ENCODE measurements at regions not wholly inside any gene's neighbourhood (a gene's known extent, or its start where the extent isn't known, plus 50 kb on each side); places are given as distances from the start of the nearest gene placed in this dataset.
"Not testable (repeated sequence)": the region's sequence is repeated elsewhere in the genome, so short reads cannot be mapped to it uniquely, and the experiment has no call there.

DNA sequence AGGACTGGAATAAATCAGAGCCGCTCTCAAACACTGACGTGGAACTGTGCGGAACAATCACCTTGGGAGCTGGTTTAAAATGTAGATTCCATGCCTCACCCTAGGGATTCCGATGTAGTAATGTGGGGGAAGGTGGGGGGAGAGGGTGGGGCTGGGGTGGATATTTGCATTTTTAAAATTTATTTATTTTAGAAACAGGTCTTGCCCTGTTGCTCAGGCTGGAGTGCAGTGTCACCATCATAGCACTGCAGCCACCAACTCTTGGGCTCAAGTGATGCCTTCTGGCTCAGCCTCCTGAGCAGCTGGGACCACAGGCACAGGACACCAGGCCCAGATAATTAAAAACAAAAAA is 101.9 kb upstream of the SEC22B start:
- POLR2A ChIA-PET (ENCODE audit: unreplicated experiment); H4K20me1 ChIP-seq (ENCODE audit: low read length); H3K9ac ChIP-seq (ENCODE audit: low read length); H3K27ac ChIP-seq (ENCODE audit: low read length); H3K4me2 ChIP-seq (ENCODE audit: low read length); H3K36me3 ChIP-seq (ENCODE audit: low read depth, low read length); H2AFZ ChIP-seq (ENCODE audit: low read length); CTCF ChIA-PET; H3K4me3 ChIP-seq (ENCODE audit: low read length); H3K79me2 ChIP-seq (ENCODE audit: low read length); ATAC-seq; H3K9me3 ChIP-seq (ENCODE audit: low read length); H3K9me2 ChIP-seq (replicated peaks; ENCODE audit: low read length); BruUV-seq (replicated peaks); DNase-seq; H3F3A ChIP-seq (ENCODE audit: low read length, unreplicated experiment); H3K4me1 ChIP-seq (ENCODE audit: insufficient read depth, low read length); H3K27me3 ChIP-seq (ENCODE audit: low read length); intact Hi-C loops (cut with micrococcal nuclease): not testable (repeated sequence)

DNA sequence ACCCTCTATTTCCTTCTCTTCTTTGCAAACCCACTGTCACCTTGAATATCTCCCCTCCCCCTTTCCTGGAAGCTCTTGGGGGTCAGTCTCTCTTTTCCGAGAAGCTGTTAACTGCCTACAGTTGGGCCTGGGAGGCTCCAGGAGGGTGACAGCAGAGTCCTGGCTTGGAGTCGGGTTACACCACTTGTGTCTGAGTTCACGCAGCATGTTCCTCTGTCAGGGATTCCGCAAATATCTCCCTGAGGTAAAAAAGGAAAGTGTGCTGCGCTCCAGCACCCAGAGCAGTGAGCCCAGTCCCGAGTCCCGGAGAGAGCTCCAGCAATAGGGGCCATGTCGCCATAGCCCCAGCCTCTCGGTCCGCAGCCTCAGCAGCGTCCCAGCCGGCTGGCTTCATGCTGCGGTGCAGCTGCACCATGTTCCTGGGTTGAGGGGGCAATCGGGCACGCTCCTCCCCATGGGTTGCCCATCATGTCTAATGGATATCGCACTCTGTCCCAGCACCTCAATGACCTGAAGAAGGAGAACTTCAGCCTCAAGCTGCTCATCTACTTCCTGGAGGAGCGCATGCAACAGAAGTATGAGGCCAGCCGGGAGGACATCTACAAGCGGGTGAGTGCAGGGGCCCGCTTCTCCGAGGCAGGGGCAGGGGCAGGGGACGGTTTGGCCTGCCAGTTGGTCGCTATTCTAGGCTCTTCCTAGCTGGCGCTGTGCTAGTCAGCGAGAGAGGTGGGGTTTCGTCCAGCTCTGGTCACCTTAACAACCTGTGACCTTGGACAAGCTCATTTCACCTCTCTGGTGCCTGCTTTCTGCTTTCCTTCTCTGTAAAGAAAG is 101.3 kb upstream of the SEC22B start:
- H4K20me1 ChIP-seq (ENCODE audit: low read length); H2AFZ ChIP-seq (ENCODE audit: low read length); H3K27ac ChIP-seq (ENCODE audit: low read length); H3K4me3 ChIP-seq (ENCODE audit: low read length); intact Hi-C loops (cut with micrococcal nuclease); DNase-seq; CTCF ChIA-PET; H3K79me2 ChIP-seq (ENCODE audit: low read length); POLR2A ChIA-PET (ENCODE audit: unreplicated experiment); H3F3A ChIP-seq (ENCODE audit: low read length, unreplicated experiment); H3K9me3 ChIP-seq (ENCODE audit: low read length); H3K36me3 ChIP-seq (ENCODE audit: low read depth, low read length); H3K9me2 ChIP-seq (replicated peaks; ENCODE audit: low read length); H3K27me3 ChIP-seq (ENCODE audit: low read length); BruUV-seq (replicated peaks); H3K4me1 ChIP-seq (ENCODE audit: insufficient read depth, low read length); H3K9ac ChIP-seq (ENCODE audit: low read length); H3K4me2 ChIP-seq (ENCODE audit: low read length); ATAC-seq: not testable (repeated sequence)

DNA sequence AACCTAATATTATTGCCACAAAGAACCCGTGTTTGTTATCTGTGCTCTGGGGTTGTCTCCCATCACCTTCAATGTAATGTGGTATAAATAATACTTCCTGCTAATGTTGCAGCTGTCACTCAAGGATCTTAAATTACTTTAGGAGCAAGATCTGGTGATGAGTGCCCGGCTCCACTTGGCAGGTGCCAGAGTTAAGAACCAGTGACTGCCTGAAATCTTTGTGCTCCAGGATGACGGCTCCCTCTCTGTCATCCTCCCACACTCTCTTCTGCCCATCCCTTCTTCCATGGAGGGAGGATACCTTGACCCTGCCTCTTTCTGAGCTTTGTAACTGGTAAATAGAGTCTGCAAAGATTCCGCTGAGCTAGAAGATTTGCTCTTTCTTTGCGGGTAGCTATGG is 100.4 kb upstream of the SEC22B start:
- H3K4me3 ChIP-seq (ENCODE audit: low read length); H3K27ac ChIP-seq (ENCODE audit: low read length); H3K36me3 ChIP-seq (ENCODE audit: low read depth, low read length); H3K4me2 ChIP-seq (ENCODE audit: low read length); H3K9me3 ChIP-seq (ENCODE audit: low read length); H3K9ac ChIP-seq (ENCODE audit: low read length); POLR2A ChIA-PET (ENCODE audit: unreplicated experiment); H3K4me1 ChIP-seq (ENCODE audit: insufficient read depth, low read length); H3K79me2 ChIP-seq (ENCODE audit: low read length); BruUV-seq (replicated peaks); DNase-seq; H4K20me1 ChIP-seq (ENCODE audit: low read length); H3K27me3 ChIP-seq (ENCODE audit: low read length); intact Hi-C loops (cut with micrococcal nuclease); CTCF ChIA-PET; H2AFZ ChIP-seq (ENCODE audit: low read length); H3K9me2 ChIP-seq (replicated peaks; ENCODE audit: low read length); H3F3A ChIP-seq (ENCODE audit: low read length, unreplicated experiment); ATAC-seq: not testable (repeated sequence)

DNA sequence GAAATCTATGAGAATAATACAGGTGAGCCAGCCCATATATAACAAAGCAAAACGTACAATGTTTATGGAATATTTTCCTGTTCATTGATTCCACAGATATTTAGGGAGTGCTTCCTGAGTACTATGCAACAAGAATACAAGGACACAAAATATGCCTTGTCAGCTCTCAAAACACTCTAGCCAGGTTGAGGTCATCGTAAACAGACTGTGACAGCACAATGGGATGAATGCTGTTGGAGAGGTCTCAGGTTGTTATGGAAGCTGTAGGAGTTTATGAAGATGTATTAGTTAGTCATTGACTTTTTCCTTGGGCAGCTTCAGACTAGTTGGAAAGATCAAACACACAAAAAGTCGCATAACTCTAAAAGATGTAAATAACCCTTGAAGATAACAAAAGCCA is 98.1 kb upstream of the SEC22B start:
- H4K20me1 ChIP-seq (ENCODE audit: low read length); POLR2A ChIA-PET (ENCODE audit: unreplicated experiment); BruUV-seq (replicated peaks); H3K27ac ChIP-seq (ENCODE audit: low read length); H3F3A ChIP-seq (ENCODE audit: low read length, unreplicated experiment); H3K4me2 ChIP-seq (ENCODE audit: low read length); H3K27me3 ChIP-seq (ENCODE audit: low read length); H3K4me3 ChIP-seq (ENCODE audit: low read length); H2AFZ ChIP-seq (ENCODE audit: low read length); CTCF ChIA-PET; H3K9me2 ChIP-seq (replicated peaks; ENCODE audit: low read length); intact Hi-C loops (cut with micrococcal nuclease); DNase-seq; H3K9me3 ChIP-seq (ENCODE audit: low read length); H3K79me2 ChIP-seq (ENCODE audit: low read length); H3K4me1 ChIP-seq (ENCODE audit: insufficient read depth, low read length); ATAC-seq; H3K9ac ChIP-seq (ENCODE audit: low read length); H3K36me3 ChIP-seq (ENCODE audit: low read depth, low read length): not testable (repeated sequence)

DNA sequence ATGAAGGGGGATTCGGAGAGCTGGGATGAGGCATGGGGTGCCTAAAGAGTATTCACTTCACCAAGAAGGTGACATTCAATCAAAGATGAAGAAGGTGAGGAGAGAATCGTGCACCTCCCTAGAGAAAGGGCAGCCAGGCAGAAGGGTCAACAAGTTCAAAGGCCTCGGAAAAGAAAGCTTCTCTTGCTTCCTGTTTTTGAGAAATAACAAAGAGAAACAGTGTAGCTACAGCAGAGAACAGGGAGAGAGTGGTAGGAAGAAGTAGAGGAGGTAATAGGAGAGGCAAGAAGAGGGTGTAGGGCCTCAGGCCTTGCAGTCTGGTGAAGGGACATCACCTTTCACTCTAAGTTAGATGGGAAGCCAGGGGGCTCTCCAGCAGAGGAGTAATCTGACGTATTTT is 97.0 kb upstream of the SEC22B start:
- ATAC-seq; H2AFZ ChIP-seq (ENCODE audit: low read length); H4K20me1 ChIP-seq (ENCODE audit: low read length); DNase-seq; POLR2A ChIA-PET (ENCODE audit: unreplicated experiment); H3K79me2 ChIP-seq (ENCODE audit: low read length); H3K9ac ChIP-seq (ENCODE audit: low read length); H3K4me3 ChIP-seq (ENCODE audit: low read length); H3K4me2 ChIP-seq (ENCODE audit: low read length); H3K27ac ChIP-seq (ENCODE audit: low read length); H3F3A ChIP-seq (ENCODE audit: low read length, unreplicated experiment); intact Hi-C loops (cut with micrococcal nuclease); H3K36me3 ChIP-seq (ENCODE audit: low read depth, low read length); H3K4me1 ChIP-seq (ENCODE audit: insufficient read depth, low read length); H3K27me3 ChIP-seq (ENCODE audit: low read length); CTCF ChIA-PET; H3K9me3 ChIP-seq (ENCODE audit: low read length); H3K9me2 ChIP-seq (replicated peaks; ENCODE audit: low read length); BruUV-seq (replicated peaks): not testable (repeated sequence)

DNA sequence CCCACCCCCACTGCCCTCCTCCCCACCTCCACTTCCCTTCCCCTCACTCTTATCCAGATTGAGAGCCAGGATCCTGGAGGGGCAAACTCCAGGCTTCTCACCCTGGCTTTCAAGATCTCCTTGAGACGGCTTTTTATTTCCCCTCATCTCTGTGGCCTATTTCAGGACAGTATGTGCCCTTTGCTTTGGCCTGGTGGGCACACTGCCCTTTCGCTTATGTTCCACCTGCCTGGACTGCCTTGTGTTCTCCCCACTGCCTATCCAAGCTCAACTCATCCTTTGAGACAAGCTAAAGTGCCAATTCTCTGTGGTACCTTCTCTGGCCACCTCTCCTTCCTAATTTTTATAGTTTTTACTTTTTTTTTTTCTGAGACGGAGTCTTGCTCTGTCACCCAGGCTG is 95.9 kb upstream of the SEC22B start:
- ATAC-seq; H3K27me3 ChIP-seq (ENCODE audit: low read length); H3K4me3 ChIP-seq (ENCODE audit: low read length); BruUV-seq (replicated peaks); H3F3A ChIP-seq (ENCODE audit: low read length, unreplicated experiment); DNase-seq; H3K9me2 ChIP-seq (replicated peaks; ENCODE audit: low read length); H3K9ac ChIP-seq (ENCODE audit: low read length); H3K9me3 ChIP-seq (ENCODE audit: low read length); H3K4me1 ChIP-seq (ENCODE audit: insufficient read depth, low read length); H2AFZ ChIP-seq (ENCODE audit: low read length); CTCF ChIA-PET; H4K20me1 ChIP-seq (ENCODE audit: low read length); intact Hi-C loops (cut with micrococcal nuclease); H3K27ac ChIP-seq (ENCODE audit: low read length); H3K4me2 ChIP-seq (ENCODE audit: low read length); H3K36me3 ChIP-seq (ENCODE audit: low read depth, low read length); H3K79me2 ChIP-seq (ENCODE audit: low read length); POLR2A ChIA-PET (ENCODE audit: unreplicated experiment): not testable (repeated sequence)

DNA sequence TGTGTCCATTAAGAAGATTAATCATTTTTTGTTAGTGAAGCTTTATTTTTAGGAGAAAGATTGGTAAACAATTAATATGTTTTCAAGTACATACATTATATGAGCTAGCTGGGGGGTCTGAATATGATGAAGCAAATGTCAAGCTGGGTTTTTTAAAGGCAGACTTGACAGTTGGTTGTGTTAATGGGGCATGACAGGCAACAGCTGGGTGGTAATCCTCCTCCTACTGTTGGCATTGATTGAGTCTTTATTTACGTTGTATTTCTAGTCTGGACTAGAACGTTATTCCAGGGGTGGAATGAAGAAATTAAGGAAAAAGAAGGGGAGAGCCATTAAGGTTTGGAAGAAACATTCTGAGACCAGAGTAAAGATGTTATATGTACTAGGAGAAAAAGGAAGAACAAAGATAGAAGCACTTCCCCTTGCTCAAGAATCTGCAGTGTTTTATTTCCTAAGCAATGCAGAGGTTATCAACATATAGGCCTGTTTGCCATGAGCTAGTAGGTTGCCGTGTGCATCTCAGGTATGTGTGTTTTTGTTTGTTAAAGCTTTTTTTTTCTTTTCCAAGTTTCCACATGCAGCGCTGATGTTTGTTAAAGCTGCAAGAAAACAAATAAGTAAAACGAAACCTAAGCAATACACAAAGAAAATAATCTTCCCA is 95.4 kb upstream of the SEC22B start:
- intact Hi-C loops (cut with micrococcal nuclease); CTCF ChIA-PET; H3K27me3 ChIP-seq (ENCODE audit: low read length); ATAC-seq; H3K4me2 ChIP-seq (ENCODE audit: low read length); H3K9ac ChIP-seq (ENCODE audit: low read length); H3K4me1 ChIP-seq (ENCODE audit: insufficient read depth, low read length); POLR2A ChIA-PET (ENCODE audit: unreplicated experiment); DNase-seq; H2AFZ ChIP-seq (ENCODE audit: low read length); BruUV-seq (replicated peaks); H3F3A ChIP-seq (ENCODE audit: low read length, unreplicated experiment); H3K9me2 ChIP-seq (replicated peaks; ENCODE audit: low read length); H3K9me3 ChIP-seq (ENCODE audit: low read length); H3K27ac ChIP-seq (ENCODE audit: low read length); H4K20me1 ChIP-seq (ENCODE audit: low read length); H3K4me3 ChIP-seq (ENCODE audit: low read length); H3K36me3 ChIP-seq (ENCODE audit: low read depth, low read length); H3K79me2 ChIP-seq (ENCODE audit: low read length): not testable (repeated sequence)
